Hematopoietic multipotent progenitor cell treated with erythropoietin and hydrocortisone succinate and interleukin-3 and kit ligand, for 8 days (in vitro differentiated cells): ENCODE measurements at regions not wholly inside any gene's neighbourhood (a gene's known extent, or its start where the extent isn't known, plus 50 kb on each side); places are given as distances from the start of the nearest gene placed in this dataset.
A peak's percentile ranks its signal among the peaks of the same experiment; 100 is the strongest.

Experiments used
- DNase-seq: peaks from one replicate; pipeline ENCODE4 v3.0.0-alpha.2; 2015

GRCh38 chr6:104173668-104174067 is 686.1 kb downstream of the HACE1 start:
- DNase-seq: no peak

GRCh38 chr6:104170401-104170800 is 689.3 kb downstream of the HACE1 start:
- no peak for DNase-seq

GRCh38 chr6:104166055-104166668 is 693.6 kb downstream of the HACE1 start:
- DNase-seq: no peak

GRCh38 chr6:104162036-104162669 is 697.6 kb downstream of the HACE1 start:
- DNase-seq: no peak

DNA sequence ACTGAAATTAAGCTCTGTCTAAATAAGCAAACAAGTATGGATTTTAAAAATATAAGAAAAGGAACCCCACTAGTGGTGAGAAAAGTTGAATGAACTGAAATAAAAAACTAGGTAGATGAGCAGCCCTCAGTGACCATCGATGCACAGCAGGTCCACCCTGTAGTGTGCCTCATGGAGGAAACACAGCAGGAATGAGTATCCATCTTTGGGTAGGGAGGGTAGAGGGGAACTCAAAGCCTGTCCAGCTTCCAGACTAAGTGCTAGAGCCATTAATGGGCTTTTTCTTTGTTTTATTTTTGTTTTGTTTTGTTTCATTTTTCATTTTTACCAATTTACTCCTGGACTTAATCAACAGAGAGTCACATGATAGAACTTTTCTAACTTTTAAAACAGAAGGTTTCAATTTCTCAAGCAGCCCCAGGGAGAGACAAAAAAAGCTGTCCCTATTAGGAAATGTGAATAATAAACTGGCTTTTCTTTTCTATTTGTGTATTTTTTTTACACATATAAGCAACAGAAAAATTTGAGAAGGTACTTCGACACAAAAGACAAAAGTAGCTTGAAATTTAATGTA is 700.6 kb downstream of the HACE1 start:
- DNase-seq: no peak

GRCh38 chr6:104143757-104144156 is 716.0 kb downstream of the HACE1 start:
- no peak for DNase-seq

DNA sequence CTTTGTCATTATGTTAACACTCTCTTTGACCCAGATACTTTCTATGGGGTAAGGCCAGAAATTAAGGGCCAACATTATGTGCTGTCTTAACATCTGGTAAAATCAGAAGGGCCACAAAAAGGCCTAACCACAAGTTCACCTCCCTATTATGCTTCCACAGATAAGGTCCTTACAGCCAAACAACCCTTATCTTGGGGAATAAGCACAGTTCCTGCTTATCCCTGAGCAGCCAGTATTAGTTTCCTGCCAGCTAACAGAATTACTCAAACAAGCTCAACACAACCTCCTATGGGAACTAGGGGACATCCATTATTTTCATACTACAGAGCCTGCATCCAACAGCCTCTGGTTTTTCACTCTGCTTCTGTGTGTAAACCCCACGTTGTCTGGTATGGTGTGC is 724.8 kb downstream of the HACE1 start:
- peak; percentile 48 for DNase-seq

- DNase-seq: no peak
Measured at GRCh38 chr6:104130343-104130742, 729.4 kb downstream of the HACE1 start.

GRCh38 chr6:104126315-104127005 is 733.3 kb downstream of the HACE1 start:
- no peak for DNase-seq

DNA sequence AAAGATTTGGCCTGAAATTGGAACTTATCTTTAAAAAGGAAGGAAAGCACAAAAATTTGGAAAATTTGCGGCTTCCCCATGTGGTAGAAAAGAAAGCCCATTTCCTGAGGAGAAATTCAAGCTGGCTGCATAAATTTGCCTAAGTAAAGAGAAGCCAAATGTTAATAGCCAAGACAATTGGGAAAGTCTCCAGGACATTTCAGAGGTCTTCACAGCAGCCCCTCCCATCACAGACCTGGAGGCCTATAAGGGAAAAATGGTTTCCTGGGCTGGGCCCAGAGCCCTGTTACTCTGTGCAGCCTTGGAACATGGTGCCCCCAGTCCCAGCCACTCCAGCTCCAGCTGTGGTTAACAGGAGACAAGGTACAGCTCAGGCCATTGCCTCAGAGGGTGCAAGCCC is 736.5 kb downstream of the HACE1 start:
- no peak for DNase-seq

DNA sequence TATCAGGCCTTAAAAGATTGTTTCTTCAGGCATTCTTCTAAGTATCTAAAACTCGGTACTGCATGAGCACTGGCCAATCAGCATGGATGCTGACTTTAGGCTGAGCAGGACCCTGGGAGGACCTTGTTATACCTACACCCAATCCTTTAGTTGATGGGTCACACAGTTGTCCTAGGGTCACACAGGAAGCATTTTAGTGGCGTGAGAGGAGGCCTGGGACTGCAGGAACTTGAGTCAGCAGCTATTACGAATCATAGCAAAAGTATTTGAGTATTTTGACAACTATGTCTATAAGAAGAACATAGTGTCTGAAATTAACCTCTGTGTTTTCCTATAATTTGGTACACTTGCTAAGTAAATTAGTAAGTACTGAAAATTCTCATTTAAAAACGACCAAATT is 741.4 kb downstream of the HACE1 start:
- DNase-seq: no peak

GRCh38 chr6:104109806-104110205 is 749.9 kb downstream of the HACE1 start:
- no peak for DNase-seq

DNA sequence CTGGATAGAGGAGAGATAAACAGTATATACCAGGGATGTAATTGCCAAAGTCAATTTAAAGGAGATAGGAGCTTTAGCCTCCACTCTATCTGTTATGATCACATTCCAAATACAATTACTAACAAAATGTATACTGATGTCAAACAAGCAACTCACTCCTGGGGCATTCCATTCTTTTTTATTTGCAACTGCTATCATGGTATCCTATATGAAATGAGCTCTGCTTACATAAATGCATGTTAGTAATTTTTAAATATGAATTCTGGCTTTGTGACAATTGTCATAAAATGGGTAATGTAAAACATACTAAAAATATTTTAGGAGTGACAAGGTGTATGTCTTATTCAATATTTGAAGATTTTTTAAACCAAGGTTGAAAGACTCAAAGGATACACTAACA is 751.1 kb downstream of the HACE1 start:
- no peak for DNase-seq

- no peak for DNase-seq
Measured at GRCh38 chr6:104095661-104096416, 763.9 kb downstream of the HACE1 start.

- DNase-seq: no peak
Measured at GRCh38 chr6:104087765-104088164, 772.0 kb downstream of the HACE1 start.

GRCh38 chr6:104068281-104068680 is 791.4 kb downstream of the HACE1 start:
- DNase-seq: no peak

GRCh38 chr6:104064876-104065275 is 794.8 kb downstream of the HACE1 start:
- DNase-seq: no peak

- DNase-seq: no peak
Measured at GRCh38 chr6:104050455-104050854, 809.3 kb downstream of the HACE1 start.

GRCh38 chr6:104046426-104046825 is 813.3 kb downstream of the HACE1 start:
- DNase-seq: no peak

GRCh38 chr6:104031346-104031745 is 828.4 kb downstream of the HACE1 start:
- no peak for DNase-seq

DNA sequence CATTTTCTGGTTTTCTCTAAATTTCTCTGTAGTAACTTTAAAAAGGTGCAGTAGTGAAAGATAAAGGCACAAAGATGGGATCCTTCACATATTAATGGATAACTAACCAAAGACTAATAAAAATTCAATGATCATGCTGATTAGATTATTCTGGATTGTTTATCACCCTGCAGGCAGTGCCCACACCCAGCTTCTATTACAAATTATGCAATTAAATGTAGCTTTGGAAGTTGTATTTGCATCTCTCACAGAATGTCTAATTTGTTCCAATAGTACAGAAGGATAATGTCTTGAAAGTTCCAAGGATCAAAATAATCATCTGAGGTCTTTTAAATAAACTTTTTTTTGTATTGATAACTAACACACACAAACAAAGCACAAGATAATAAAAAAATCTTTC is 837.6 kb downstream of the HACE1 start:
- DNase-seq: no peak

GRCh38 chr6:104019075-104019753 is 840.5 kb downstream of the HACE1 start:
- DNase-seq: no peak
